ENCODE measurements at regions not wholly inside any gene's neighbourhood (a gene's known extent, or its start where the extent isn't known, plus 50 kb on each side); places are given as distances from the start of the nearest gene placed in this dataset.
A peak's percentile ranks its signal among the peaks of the same experiment; 100 is the strongest.

DNA sequence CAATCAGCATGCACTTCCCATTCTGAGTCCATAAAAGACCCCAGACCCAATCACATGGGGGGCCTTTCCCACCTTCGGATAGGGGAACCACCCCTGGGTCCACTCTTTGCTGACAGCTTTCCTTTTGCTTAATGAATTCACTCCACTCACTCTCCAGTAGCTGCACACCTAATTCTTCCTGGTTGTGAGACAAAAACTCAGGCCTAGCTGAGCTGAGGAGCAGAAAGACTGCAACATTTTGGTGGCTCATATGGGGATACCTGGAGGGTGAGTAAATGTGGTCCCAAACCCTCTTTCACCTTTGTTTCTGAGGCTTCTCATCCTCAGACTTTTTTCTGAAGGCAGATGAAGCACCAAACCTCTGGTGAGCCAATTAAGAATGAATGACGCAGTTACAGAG lies 138.1 kb downstream of the WDR11 start:
- Histone ChIP-seq H3F3A (replicated peaks; ENCODE audit: low read depth) (no peaks in the 10 kb centered on the region), H3K4me1 (ENCODE audit: insufficient read depth) (no peaks in the 10 kb centered on the region), H2AFZ (no peak overlapping the region), H3K27ac (ENCODE audit: low read depth) (no peak overlapping the region), H3K79me2 (replicated peaks; ENCODE audit: insufficient read depth) (no peaks in the 10 kb centered on the region), H3K9me2 (ENCODE audit: insufficient read depth) (no peaks in the 10 kb centered on the region), H3K36me3 (ENCODE audit: insufficient read depth) (no peaks in the 10 kb centered on the region; the same call in 1 of the 2 replicates), H3K27me3 (ENCODE audit: insufficient read depth) (no peaks in the 10 kb centered on the region), H3K4me2 (no peak overlapping the region), H3K4me3 (no peak overlapping the region), H4K20me1 (replicated peaks; ENCODE audit: insufficient read depth) (no peaks in the 10 kb centered on the region)
- H3K27ac Mint-ChIP-seq: no peak overlapping the region
- no peak for ATAC-seq
- H3K4me1 Mint-ChIP-seq: no peaks in the 10 kb centered on the region; the same call in 2 of the 3 replicates
- TF ChIP-seq STAT1 (IDR thresholded peaks at IDR 0.05; ENCODE audit: unreplicated experiment) (no peak), JUNB (IDR thresholded peaks at IDR 0.05; ENCODE audit: unreplicated experiment) (no peak), POLR2AphosphoS5 (IDR thresholded peaks at IDR 0.05; ENCODE audit: low read depth) (no peak), ZNF331 (CRISPR knock-in tag; IDR thresholded peaks at IDR 0.05; ENCODE audit: low read depth) (no peak), CREB1 (CRISPR knock-in tag; IDR thresholded peaks at IDR 0.05; ENCODE audit: low read depth) (no peak), EZH2 (IDR thresholded peaks at IDR 0.05; ENCODE audit: low read depth, unreplicated experiment) (no peak), ZNF114 (CRISPR knock-in tag; IDR thresholded peaks at IDR 0.05) (no peak), EZH2phosphoT487 (IDR thresholded peaks at IDR 0.05; ENCODE audit: unreplicated experiment) (no peak), NANOG (IDR thresholded peaks at IDR 0.05; ENCODE audit: borderline replicate concordance) (no peak)
- TF ChIP-seq, protein P1, sequence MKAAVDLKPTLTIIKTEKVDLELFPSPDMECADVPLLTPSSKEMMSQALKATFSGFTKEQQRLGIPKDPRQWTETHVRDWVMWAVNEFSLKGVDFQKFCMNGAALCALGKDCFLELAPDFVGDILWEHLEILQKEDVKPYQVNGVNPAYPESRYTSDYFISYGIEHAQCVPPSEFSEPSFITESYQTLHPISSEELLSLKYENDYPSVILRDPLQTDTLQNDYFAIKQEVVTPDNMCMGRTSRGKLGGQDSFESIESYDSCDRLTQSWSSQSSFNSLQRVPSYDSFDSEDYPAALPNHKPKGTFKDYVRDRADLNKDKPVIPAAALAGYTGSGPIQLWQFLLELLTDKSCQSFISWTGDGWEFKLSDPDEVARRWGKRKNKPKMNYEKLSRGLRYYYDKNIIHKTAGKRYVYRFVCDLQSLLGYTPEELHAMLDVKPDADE (IDR thresholded peaks at IDR 0.05): no peak
- TF ChIP-seq, protein P2, sequence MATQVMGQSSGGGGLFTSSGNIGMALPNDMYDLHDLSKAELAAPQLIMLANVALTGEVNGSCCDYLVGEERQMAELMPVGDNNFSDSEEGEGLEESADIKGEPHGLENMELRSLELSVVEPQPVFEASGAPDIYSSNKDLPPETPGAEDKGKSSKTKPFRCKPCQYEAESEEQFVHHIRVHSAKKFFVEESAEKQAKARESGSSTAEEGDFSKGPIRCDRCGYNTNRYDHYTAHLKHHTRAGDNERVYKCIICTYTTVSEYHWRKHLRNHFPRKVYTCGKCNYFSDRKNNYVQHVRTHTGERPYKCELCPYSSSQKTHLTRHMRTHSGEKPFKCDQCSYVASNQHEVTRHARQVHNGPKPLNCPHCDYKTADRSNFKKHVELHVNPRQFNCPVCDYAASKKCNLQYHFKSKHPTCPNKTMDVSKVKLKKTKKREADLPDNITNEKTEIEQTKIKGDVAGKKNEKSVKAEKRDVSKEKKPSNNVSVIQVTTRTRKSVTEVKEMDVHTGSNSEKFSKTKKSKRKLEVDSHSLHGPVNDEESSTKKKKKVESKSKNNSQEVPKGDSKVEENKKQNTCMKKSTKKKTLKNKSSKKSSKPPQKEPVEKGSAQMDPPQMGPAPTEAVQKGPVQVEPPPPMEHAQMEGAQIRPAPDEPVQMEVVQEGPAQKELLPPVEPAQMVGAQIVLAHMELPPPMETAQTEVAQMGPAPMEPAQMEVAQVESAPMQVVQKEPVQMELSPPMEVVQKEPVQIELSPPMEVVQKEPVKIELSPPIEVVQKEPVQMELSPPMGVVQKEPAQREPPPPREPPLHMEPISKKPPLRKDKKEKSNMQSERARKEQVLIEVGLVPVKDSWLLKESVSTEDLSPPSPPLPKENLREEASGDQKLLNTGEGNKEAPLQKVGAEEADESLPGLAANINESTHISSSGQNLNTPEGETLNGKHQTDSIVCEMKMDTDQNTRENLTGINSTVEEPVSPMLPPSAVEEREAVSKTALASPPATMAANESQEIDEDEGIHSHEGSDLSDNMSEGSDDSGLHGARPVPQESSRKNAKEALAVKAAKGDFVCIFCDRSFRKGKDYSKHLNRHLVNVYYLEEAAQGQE (IDR thresholded peaks at IDR 0.05; ENCODE audit: unreplicated experiment): no peak
- TF ChIP-seq, protein P3, sequence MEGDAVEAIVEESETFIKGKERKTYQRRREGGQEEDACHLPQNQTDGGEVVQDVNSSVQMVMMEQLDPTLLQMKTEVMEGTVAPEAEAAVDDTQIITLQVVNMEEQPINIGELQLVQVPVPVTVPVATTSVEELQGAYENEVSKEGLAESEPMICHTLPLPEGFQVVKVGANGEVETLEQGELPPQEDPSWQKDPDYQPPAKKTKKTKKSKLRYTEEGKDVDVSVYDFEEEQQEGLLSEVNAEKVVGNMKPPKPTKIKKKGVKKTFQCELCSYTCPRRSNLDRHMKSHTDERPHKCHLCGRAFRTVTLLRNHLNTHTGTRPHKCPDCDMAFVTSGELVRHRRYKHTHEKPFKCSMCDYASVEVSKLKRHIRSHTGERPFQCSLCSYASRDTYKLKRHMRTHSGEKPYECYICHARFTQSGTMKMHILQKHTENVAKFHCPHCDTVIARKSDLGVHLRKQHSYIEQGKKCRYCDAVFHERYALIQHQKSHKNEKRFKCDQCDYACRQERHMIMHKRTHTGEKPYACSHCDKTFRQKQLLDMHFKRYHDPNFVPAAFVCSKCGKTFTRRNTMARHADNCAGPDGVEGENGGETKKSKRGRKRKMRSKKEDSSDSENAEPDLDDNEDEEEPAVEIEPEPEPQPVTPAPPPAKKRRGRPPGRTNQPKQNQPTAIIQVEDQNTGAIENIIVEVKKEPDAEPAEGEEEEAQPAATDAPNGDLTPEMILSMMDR (conservative IDR thresholded peaks at IDR 0.05; ENCODE audit: low read depth in 2 of 2): no peak
- no peak overlapping the region; the same call in 2 of the 3 replicates for H3K4me3 Mint-ChIP-seq
- H3K9me3 Mint-ChIP-seq: peaks cover 88% of the 10 kb centered on the region
- DNase-seq (ENCODE audit: low spot score): peak; percentile 14
- peaks cover 68% of the 10 kb centered on the region for H3K36me3 Mint-ChIP-seq (ENCODE audit: low read depth)
- H3K27me3 Mint-ChIP-seq (ENCODE audit: insufficient read depth, low read depth, poor library complexity): peaks cover 9% of the 10 kb centered on the region

Data from GM23338 (cell line).